Mesenchymal stem cell (in vitro differentiated cells and primary cell): ENCODE measurements at regions not wholly inside any gene's neighbourhood (a gene's known extent, or its start where the extent isn't known, plus 50 kb on each side); places are given as distances from the start of the nearest gene placed in this dataset.
"Not testable (repeated sequence)": the region's sequence is repeated elsewhere in the genome, so short reads cannot be mapped to it uniquely, and the experiment has no call there.

Source experiments
- DNase-seq: peaks from one replicate; pipeline ENCODE4 v3.0.0-alpha.2; 2013
- H2AFZ ChIP-seq: one replicate; pipeline ENCODE4 v1.6.1; 2013; ENCODE audit warnings: low read depth, mild to moderate bottlenecking, control low read depth, inconsistent platforms, low read length, moderate library complexity
- H2AK5ac ChIP-seq: 2 replicates; pipeline ENCODE4 v1.6.1; 2013; ENCODE audit warnings: low read length, moderate library complexity, mild to moderate bottlenecking, inconsistent platforms; ENCODE audit not compliant: severe bottlenecking
- H2BK120ac ChIP-seq: one replicate; pipeline ENCODE4 v1.6.1; 2013; ENCODE audit warnings: low read depth, mild to moderate bottlenecking, inconsistent platforms, low read length, moderate library complexity
- H2BK12ac ChIP-seq, 2 experiments: one replicate each; pipeline ENCODE4 v1.6.1; 2013; ENCODE audit warnings: inconsistent platforms in 2 of 2, low read length in 2 of 2, mild to moderate bottlenecking in 2 of 2, moderate library complexity in 2 of 2, control low read depth in 1 of 2
- H2BK15ac ChIP-seq: one replicate; pipeline ENCODE4 v1.6.1; 2013; ENCODE audit warnings: mild to moderate bottlenecking, low read depth, inconsistent platforms; ENCODE audit not compliant: poor library complexity, severe bottlenecking
- H2BK5ac ChIP-seq: 2 replicates; pipeline ENCODE4 v1.6.1; 2013; ENCODE audit warnings: low read depth, mild to moderate bottlenecking, low read length, control low read depth, inconsistent platforms; ENCODE audit not compliant: poor library complexity, severe bottlenecking
- H3K14ac ChIP-seq, 2 experiments: one replicate each; pipeline ENCODE4 v1.6.1; 2013; ENCODE audit warnings: inconsistent platforms in 2 of 2, low read length in 2 of 2, control low read depth in 1 of 2, mild to moderate bottlenecking in 1 of 2, moderate library complexity in 1 of 2
- H3K18ac ChIP-seq, 2 experiments: one replicate each; pipeline ENCODE4 v1.6.1; 2013; ENCODE audit warnings: inconsistent platforms in 2 of 2, low read length in 2 of 2, control low read depth in 1 of 2, low read depth in 1 of 2, mild to moderate bottlenecking in 1 of 2
- H3K23ac ChIP-seq, 2 experiments: one replicate each; pipeline ENCODE4 v1.6.1; 2013; ENCODE audit warnings: inconsistent platforms in 2 of 2, low read length in 2 of 2, mild to moderate bottlenecking in 2 of 2, moderate library complexity in 2 of 2, control low read depth in 1 of 2
- H3K27ac ChIP-seq: 2 replicates; pipeline ENCODE4 v1.5.1; 2013; ENCODE audit warnings: mild to moderate bottlenecking, moderate library complexity, low read length, control low read depth, inconsistent platforms; ENCODE audit not compliant: poor library complexity, severe bottlenecking
- H3K27me3 ChIP-seq, 2 experiments: 2 replicates each; pipeline versions ENCODE4 v1.6.1 to v1.7.0; 2013; ENCODE audit warnings: low read length in 2 of 2, mild to moderate bottlenecking in 2 of 2, moderate library complexity in 2 of 2, control low read depth in 1 of 2, inconsistent platforms in 1 of 2; ENCODE audit not compliant: control insufficient read depth in 1 of 2, insufficient read depth in 1 of 2
- H3K36me3 ChIP-seq, 2 experiments: 2 replicates each; pipeline versions ENCODE4 v1.6.1 to v1.7.0; 2013; ENCODE audit warnings: low read length in 2 of 2, control low read depth in 1 of 2, inconsistent platforms in 1 of 2, low read depth in 1 of 2, mild to moderate bottlenecking in 1 of 2; ENCODE audit not compliant: insufficient read depth in 2 of 2, control insufficient read depth in 1 of 2
- H3K4ac ChIP-seq, 2 experiments: one replicate each; pipeline ENCODE4 v1.6.1; 2013; ENCODE audit warnings: inconsistent platforms in 2 of 2, low read length in 2 of 2, mild to moderate bottlenecking in 2 of 2, moderate library complexity in 2 of 2, control low read depth in 1 of 2, low read depth in 1 of 2
- H3K4me1 ChIP-seq: 2 replicates; pipeline ENCODE4 v1.6.1; 2013; ENCODE audit warnings: low read depth, low read length, control low read depth; ENCODE audit not compliant: control insufficient read depth, insufficient read depth
- H3K4me2 ChIP-seq: 2 replicates; pipeline ENCODE4 v1.6.1; 2013; ENCODE audit warnings: low read length, mild to moderate bottlenecking, inconsistent platforms; ENCODE audit not compliant: poor library complexity, severe bottlenecking
- H3K4me3 ChIP-seq, 2 experiments: 2 replicates each; pipeline versions ENCODE4 v1.5.1 to v1.7.0; 2013; ENCODE audit warnings: low read length in 2 of 2, mild to moderate bottlenecking in 2 of 2, control low read depth in 1 of 2, low read depth in 1 of 2; ENCODE audit not compliant: insufficient read depth in 1 of 2
- H3K79me1 ChIP-seq: replicated peaks from 2 replicates; pipeline ENCODE4 v1.6.1; 2013; ENCODE audit warnings: mild to moderate bottlenecking, control low read depth, low read length, inconsistent platforms; ENCODE audit not compliant: poor library complexity, severe bottlenecking
- H3K9ac ChIP-seq: 2 replicates; pipeline ENCODE4 v1.7.0; 2013; ENCODE audit warnings: mild to moderate bottlenecking, low read length, moderate library complexity
- H3K9me3 ChIP-seq: 2 replicates; pipeline ENCODE4 v1.7.0; 2013; ENCODE audit warnings: mild to moderate bottlenecking, low read length; ENCODE audit not compliant: control insufficient read depth
- H4K8ac ChIP-seq: one replicate; pipeline ENCODE4 v1.6.1; 2013; ENCODE audit warnings: inconsistent platforms, mild to moderate bottlenecking, low read length, moderate library complexity
- H4K91ac ChIP-seq: one replicate; pipeline ENCODE4 v1.6.1; 2013; ENCODE audit warnings: mild to moderate bottlenecking, low read length, inconsistent platforms
- WGBS: methylation state at CpG from one replicate; pipeline ENCODE4 v1.1.7; 2013; ENCODE audit warnings: mixed read lengths; 5-methylcytosine and 5-hydroxymethylcytosine counted together

DNA sequence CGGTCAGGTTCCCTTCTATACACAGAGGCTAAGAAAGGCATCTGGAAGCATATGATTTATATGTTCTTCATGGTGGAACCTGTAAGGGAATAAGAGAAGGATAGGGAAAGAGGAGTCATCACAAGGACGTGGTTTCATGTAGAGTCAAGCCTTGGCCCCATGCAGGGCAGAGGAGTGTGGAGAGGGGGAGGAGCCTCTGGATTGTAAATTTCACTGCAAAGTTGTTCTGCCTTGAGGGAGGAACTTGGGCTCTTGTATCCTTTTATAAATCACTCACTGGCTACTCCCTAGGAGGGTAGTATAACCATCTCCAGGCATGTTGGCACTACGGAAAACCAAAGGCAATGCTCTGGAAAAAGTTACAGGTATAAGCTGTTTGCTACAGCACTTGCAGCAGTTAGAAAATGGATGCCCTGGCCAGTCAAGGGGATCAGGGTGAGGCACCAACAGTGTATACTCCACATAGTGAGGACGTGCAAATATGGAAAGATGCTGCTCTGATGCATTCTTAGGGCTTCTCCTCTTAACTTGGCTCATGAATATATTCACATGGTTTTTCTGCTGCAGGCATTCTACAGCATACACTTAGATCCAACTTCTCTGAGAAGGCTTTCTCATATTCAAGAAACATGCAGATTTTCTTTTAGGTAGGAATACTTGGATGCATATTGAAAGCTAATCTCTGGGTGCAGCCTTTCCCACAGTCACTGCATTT lies 60.3 kb upstream of the ZNF81 start:
- Histone ChIP-seq H3K9ac (no peak overlapping the region), H2AK5ac (no peak overlapping the region), H2AFZ (no peak overlapping the region), H3K4me3 (no peak overlapping the region), H2BK5ac (no peak overlapping the region), H3K18ac (no peak overlapping the region), H3K27ac (no peak overlapping the region), H3K4ac (no peak overlapping the region), H4K8ac (no peak overlapping the region), H4K91ac (no peak overlapping the region), H3K79me1 (no peaks in the 10 kb centered on the region), H2BK12ac (no peak overlapping the region), H3K4me2 (no peak overlapping the region), H3K36me3 (no peaks in the 10 kb centered on the region), H3K4me1 (no peaks in the 10 kb centered on the region), H2BK120ac (no peak overlapping the region), H2BK15ac (no peak overlapping the region), H3K27me3 (peaks cover 0 to 12% of the 10 kb centered on the region in 2 experiments), H3K23ac (no peak overlapping the region), H3K14ac (no peak overlapping the region), H3K9me3 (peaks cover 36% of the 10 kb centered on the region)
- WGBS, result 65% methylated on average over 3 of the region's 4 CpGs
- no peak for DNase-seq

DNA sequence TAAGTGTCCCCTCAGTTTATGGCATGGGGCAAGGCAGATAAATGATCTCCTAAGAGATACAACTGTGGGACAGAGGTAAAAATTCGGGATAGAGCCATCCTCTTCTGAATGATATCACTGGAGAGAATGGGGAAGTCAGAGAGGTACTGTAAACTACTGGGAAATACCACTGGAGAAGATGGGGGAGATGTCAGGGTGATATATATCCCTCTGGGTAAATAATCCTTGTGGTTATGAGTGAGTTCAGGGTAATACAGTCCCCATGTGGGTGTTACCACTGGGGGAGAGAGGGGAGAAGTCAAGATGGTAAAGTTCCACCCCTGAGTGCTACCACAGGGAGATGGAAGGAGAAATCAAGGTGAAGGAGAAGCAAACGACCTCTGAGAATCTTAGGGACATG lies 63.9 kb upstream of the ZNF81 start:
- H3K4me3 ChIP-seq, result no peak overlapping the region
- H4K8ac ChIP-seq, result no peak overlapping the region
- WGBS, result 24% methylated on average over 1 of the region's 2 CpGs

DNA sequence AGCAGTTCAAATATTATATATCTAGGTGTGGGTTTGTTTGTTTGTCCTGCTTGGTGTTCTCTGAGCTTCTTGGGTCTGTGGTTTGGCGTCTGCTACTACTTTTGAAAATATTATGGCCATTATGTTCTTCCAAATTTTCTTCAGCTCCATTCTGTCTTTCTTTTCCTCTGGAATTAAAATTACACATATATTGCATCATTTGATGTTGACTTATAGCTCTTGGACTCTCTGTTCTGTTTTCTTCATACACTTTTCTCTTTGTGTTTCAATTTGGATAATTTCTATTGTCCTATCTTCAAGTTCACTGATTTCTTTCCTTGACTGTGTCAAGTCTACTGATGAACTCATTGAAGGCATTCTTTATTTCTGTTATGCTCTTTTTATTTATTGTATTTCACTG lies 65.2 kb upstream of the ZNF81 start:
- no peak overlapping the region for H3K4ac ChIP-seq
- no peak overlapping the region for H2BK5ac ChIP-seq
- H3K27me3 ChIP-seq, result peaks cover 0 to 11% of the 10 kb centered on the region in 2 experiments
- no peak overlapping the region for H2AFZ ChIP-seq
- H3K9ac ChIP-seq, result no peak overlapping the region
- H2BK15ac ChIP-seq, result no peak overlapping the region
- H3K4me3 ChIP-seq, result no peak overlapping the region
- H3K27ac ChIP-seq, result no peak overlapping the region
- H2BK120ac ChIP-seq, result no peak overlapping the region
- no peak overlapping the region for H4K91ac ChIP-seq
- H3K79me1 ChIP-seq, result no peaks in the 10 kb centered on the region
- no peak overlapping the region for H3K23ac ChIP-seq
- H3K36me3 ChIP-seq, result no peaks in the 10 kb centered on the region
- H3K9me3 ChIP-seq, result peaks cover 26% of the 10 kb centered on the region
- no peak overlapping the region for H3K14ac ChIP-seq
- H4K8ac ChIP-seq, result no peak overlapping the region
- H3K4me2 ChIP-seq, result no peak overlapping the region
- H3K18ac ChIP-seq, result no peak overlapping the region
- H2AK5ac ChIP-seq, result no peak overlapping the region
- H2BK12ac ChIP-seq, result no peak overlapping the region
- no peaks in the 10 kb centered on the region for H3K4me1 ChIP-seq
- no CpG with 5 or more reads among the region's 1 CpG for WGBS
- no peak for DNase-seq

More for the DNA sequence above, 63.9 kb upstream of the ZNF81 start:
- Histone ChIP-seq H2BK120ac (no peak overlapping the region), H3K79me1 (no peaks in the 10 kb centered on the region), H4K91ac (no peak overlapping the region), H2BK12ac (no peak overlapping the region), H2AFZ (no peak overlapping the region), H2AK5ac (no peak overlapping the region), H3K4ac (no peak overlapping the region), H3K18ac (no peak overlapping the region), H3K9ac (no peak overlapping the region), H3K27ac (no peak overlapping the region), H2BK15ac (no peak overlapping the region), H3K4me2 (no peak overlapping the region), H3K23ac (no peak overlapping the region), H3K27me3 (peaks cover 0 to 15% of the 10 kb centered on the region in 2 experiments), H3K14ac (no peak overlapping the region), H2BK5ac (no peak overlapping the region), H3K36me3 (no peaks in the 10 kb centered on the region), H3K4me1 (no peaks in the 10 kb centered on the region), H3K9me3 (peaks cover 39% of the 10 kb centered on the region)
- DNase-seq, result no peak

DNA sequence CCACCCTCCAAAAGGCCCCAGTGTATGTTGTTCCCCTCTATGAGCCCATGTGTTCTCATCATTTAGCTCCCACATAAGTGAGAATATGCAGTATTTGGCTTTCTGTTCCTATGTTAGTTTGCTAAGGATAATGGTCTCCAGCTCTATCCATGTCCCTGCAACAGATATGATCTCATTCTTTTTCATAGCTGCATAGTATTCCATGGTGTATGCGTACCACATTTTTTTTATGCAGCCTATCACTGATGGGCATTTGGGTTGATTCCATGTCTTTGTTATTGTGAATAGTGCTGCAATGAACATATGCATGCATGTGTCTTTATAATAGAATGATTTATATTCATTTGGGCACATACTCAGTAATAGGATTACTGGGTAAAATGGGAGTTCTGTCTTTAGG lies 73.9 kb upstream of the ZNF81 start:
- not testable (repeated sequence) for DNase-seq, H2AK5ac ChIP-seq, H3K9me3 ChIP-seq, H3K23ac ChIP-seq, H3K9ac ChIP-seq, H2BK12ac ChIP-seq, H2AFZ ChIP-seq, H2BK15ac ChIP-seq, H3K4me1 ChIP-seq, H3K27ac ChIP-seq, H2BK120ac ChIP-seq, H4K91ac ChIP-seq, H2BK5ac ChIP-seq, H3K14ac ChIP-seq, H3K4ac ChIP-seq, H4K8ac ChIP-seq, H3K79me1 ChIP-seq, H3K36me3 ChIP-seq, H3K4me3 ChIP-seq, H3K18ac ChIP-seq, H3K4me2 ChIP-seq, H3K27me3 ChIP-seq
- 100% methylated on average over 1 of the region's 1 CpG for WGBS
